ENCODE measurements at regions not wholly inside any gene's neighbourhood (a gene's known extent, or its start where the extent isn't known, plus 50 kb on each side); places are given as distances from the start of the nearest gene placed in this dataset.
A peak's percentile ranks its signal among the peaks of the same experiment; 100 is the strongest.

- no peak for ATAC-seq
- intact Hi-C loops (cut with DNase I): loop anchor here (2.0 kb wide), 1 partner anchor 227 kb away; no protein-coding TSS in a partner anchor
- no peak for DNase-seq (ENCODE audit: missing footprints)
Observed at GRCh38 chr10:78925800-78926319, 142.9 kb upstream of the ZMIZ1 start.

GRCh38 chr10:78927257-78927995 lies 141.3 kb upstream of the ZMIZ1 start:
- no peak for ATAC-seq
- intact Hi-C loops (cut with DNase I): loop anchor here (2.0 kb wide), 1 partner anchor 225 kb away; no protein-coding TSS in a partner anchor
- no peak for DNase-seq (ENCODE audit: missing footprints)

GRCh38 chr10:78928330-78928729 lies 140.4 kb upstream of the ZMIZ1 start:
- no peak for DNase-seq (ENCODE audit: missing footprints)
- ATAC-seq: no peak
- intact Hi-C loops (cut with DNase I): no loop called here

GRCh38 chr10:78929541-78929940 lies 139.2 kb upstream of the ZMIZ1 start:
- ATAC-seq: no peak
- intact Hi-C loops (cut with DNase I): no loop called here
- DNase-seq (ENCODE audit: missing footprints): no peak

GRCh38 chr10:78931321-78932053 lies 137.3 kb upstream of the ZMIZ1 start:
- intact Hi-C loops (cut with DNase I): no loop called here
- DNase-seq (ENCODE audit: missing footprints): no peak
- ATAC-seq: peak; percentile 69

- DNase-seq (ENCODE audit: missing footprints) (no peak), ATAC-seq (no peak)
- intact Hi-C loops (cut with DNase I): no loop called here
Observed at GRCh38 chr10:78932054-78932386, 136.7 kb upstream of the ZMIZ1 start.

GRCh38 chr10:78932861-78933260 lies 135.9 kb upstream of the ZMIZ1 start:
- intact Hi-C loops (cut with DNase I): no loop called here
- DNase-seq (ENCODE audit: missing footprints): no peak
- no peak for ATAC-seq

- DNase-seq (ENCODE audit: missing footprints) (no peak), ATAC-seq (no peak)
- intact Hi-C loops (cut with DNase I): no loop called here
Observed at GRCh38 chr10:78933828-78934531, 134.8 kb upstream of the ZMIZ1 start.

- ATAC-seq (no peak), DNase-seq (ENCODE audit: missing footprints) (no peak)
- intact Hi-C loops (cut with DNase I): no loop called here
Observed at GRCh38 chr10:78934532-78934898, 134.3 kb upstream of the ZMIZ1 start.

- DNase-seq (ENCODE audit: missing footprints) (no peak), ATAC-seq (no peak)
- intact Hi-C loops (cut with DNase I): no loop called here
Observed at GRCh38 chr10:78934994-78935602, 133.7 kb upstream of the ZMIZ1 start.

- DNase-seq (ENCODE audit: missing footprints) (no peak), ATAC-seq (peak; percentile 17)
- intact Hi-C loops (cut with DNase I): no loop called here
Observed at GRCh38 chr10:78935697-78936407, 132.9 kb upstream of the ZMIZ1 start.

GRCh38 chr10:78936412-78937342 lies 132.1 kb upstream of the ZMIZ1 start:
- intact Hi-C loops (cut with DNase I): no loop called here
- DNase-seq (ENCODE audit: missing footprints) (no peak), ATAC-seq (no peak)

- DNase-seq (ENCODE audit: missing footprints) (no peak), ATAC-seq (no peak)
- intact Hi-C loops (cut with DNase I): no loop called here
Observed at GRCh38 chr10:78937393-78937792, 131.4 kb upstream of the ZMIZ1 start.

- DNase-seq (ENCODE audit: missing footprints) (no peak), ATAC-seq (no peak)
- intact Hi-C loops (cut with DNase I): no loop called here
Observed at GRCh38 chr10:78937800-78938694, 130.7 kb upstream of the ZMIZ1 start.

- ATAC-seq (no peak), DNase-seq (ENCODE audit: missing footprints) (no peak)
- intact Hi-C loops (cut with DNase I): no loop called here
Observed at GRCh38 chr10:78938695-78939672, 129.8 kb upstream of the ZMIZ1 start.

GRCh38 chr10:78942091-78942501 lies 126.7 kb upstream of the ZMIZ1 start:
- intact Hi-C loops (cut with DNase I): no loop called here
- no peak for ATAC-seq
- no peak for DNase-seq (ENCODE audit: missing footprints)

Measured in Right ventricle myocardium inferior (tissue), 1 donor.